ENCODE measurements at regions not wholly inside any gene's neighbourhood (a gene's known extent, or its start where the extent isn't known, plus 50 kb on each side); places are given as distances from the start of the nearest gene placed in this dataset.
"Not testable (repeated sequence)": the region's sequence is repeated elsewhere in the genome, so short reads cannot be mapped to it uniquely, and the experiment has no call there.

GRCh38 chr2:239604861-239605260, 204.0 kb upstream of the HDAC4 start:
- DNase-seq (ENCODE audit: low read depth in 2 of 2): no peak

GRCh38 chr2:239603411-239604356, 202.9 kb upstream of the HDAC4 start:
- DNase-seq (ENCODE audit: low read depth in 2 of 2): no peak

- DNase-seq (ENCODE audit: low read depth in 2 of 2): no peak
Measured at GRCh38 chr2:239602290-239603282, 201.8 kb upstream of the HDAC4 start.

- DNase-seq (ENCODE audit: low read depth in 2 of 2): no peak
Measured at GRCh38 chr2:239601880-239602279, 201.1 kb upstream of the HDAC4 start.

- no peak for DNase-seq (ENCODE audit: low read depth in 2 of 2)
Measured at GRCh38 chr2:239601201-239601851, 200.5 kb upstream of the HDAC4 start.

- DNase-seq (ENCODE audit: low read depth in 2 of 2): no peak
Measured at GRCh38 chr2:239600650-239601049, 199.8 kb upstream of the HDAC4 start.

- no peak for DNase-seq (ENCODE audit: low read depth in 2 of 2)
Measured at GRCh38 chr2:239600001-239600593, 199.3 kb upstream of the HDAC4 start.

GRCh38 chr2:239599299-239599698, 198.5 kb upstream of the HDAC4 start:
- DNase-seq (ENCODE audit: low read depth in 2 of 2): no peak

- no peak for DNase-seq (ENCODE audit: low read depth in 2 of 2)
Measured at GRCh38 chr2:239598732-239599090, 197.9 kb upstream of the HDAC4 start.

GRCh38 chr2:239598011-239598731, 197.4 kb upstream of the HDAC4 start:
- no peak for DNase-seq (ENCODE audit: low read depth in 2 of 2)

GRCh38 chr2:239597216-239597615, 196.4 kb upstream of the HDAC4 start:
- no peak for DNase-seq (ENCODE audit: low read depth in 2 of 2)

GRCh38 chr2:239596792-239597191, 196.0 kb upstream of the HDAC4 start:
- DNase-seq (ENCODE audit: low read depth in 2 of 2): no peak

- DNase-seq (ENCODE audit: low read depth in 2 of 2): no peak
Measured at GRCh38 chr2:239596253-239596652, 195.4 kb upstream of the HDAC4 start.

GRCh38 chr2:239595726-239596125, 194.9 kb upstream of the HDAC4 start:
- no peak for DNase-seq (ENCODE audit: low read depth in 2 of 2)

GRCh38 chr2:239594772-239595608, 194.2 kb upstream of the HDAC4 start:
- DNase-seq (ENCODE audit: low read depth in 2 of 2): no peak

GRCh38 chr2:239594019-239594771, 193.4 kb upstream of the HDAC4 start:
- DNase-seq (ENCODE audit: low read depth in 2 of 2): no peak

- DNase-seq (ENCODE audit: low read depth in 2 of 2): no peak
Measured at GRCh38 chr2:239593455-239593854, 192.6 kb upstream of the HDAC4 start.

- not testable (repeated sequence) for DNase-seq (ENCODE audit: low read depth in 2 of 2)
Measured at GRCh38 chr2:239592629-239593290, 191.9 kb upstream of the HDAC4 start.
